GM19328 (cell line): ENCODE measurements at regions not wholly inside any gene's neighbourhood (a gene's known extent, or its start where the extent isn't known, plus 50 kb on each side); places are given as distances from the start of the nearest gene placed in this dataset.

Experiments used
- ATAC-seq: cut with Tn5 transposase; IDR thresholded peaks from one replicate; pipeline ENCODE4 v1.9.1; 2021; ENCODE audit warnings: mild to moderate bottlenecking, moderate library complexity; ENCODE audit not compliant: unreplicated experiment

- no peak for ATAC-seq
These were observed 325.6 kb upstream of the TNP1 start for GRCh38 chr2:217185265-217185995.

- no peak for ATAC-seq
These were observed 324.4 kb upstream of the TNP1 start for GRCh38 chr2:217184242-217184641.

- ATAC-seq, result no peak
These were observed 323.6 kb upstream of the TNP1 start for GRCh38 chr2:217183471-217183870.

- ATAC-seq, result no peak
These were observed 323.1 kb upstream of the TNP1 start for GRCh38 chr2:217182926-217183325.

- no peak for ATAC-seq
These were observed 321.6 kb upstream of the TNP1 start for GRCh38 chr2:217181512-217181911.

GRCh38 chr2:217179854-217180253, 320.0 kb upstream of the TNP1 start:
- ATAC-seq, result no peak

- ATAC-seq, result no peak
These were observed 318.5 kb upstream of the TNP1 start for GRCh38 chr2:217178341-217178740.

- ATAC-seq, result no peak
These were observed 317.9 kb upstream of the TNP1 start for GRCh38 chr2:217177720-217178119.

GRCh38 chr2:217171874-217172273, 312.0 kb upstream of the TNP1 start:
- ATAC-seq, result no peak

- ATAC-seq, result no peak
These were observed 308.6 kb upstream of the TNP1 start for GRCh38 chr2:217168496-217168895.

GRCh38 chr2:217167531-217167930, 307.7 kb upstream of the TNP1 start:
- ATAC-seq, result no peak

- no peak for ATAC-seq
These were observed 306.5 kb upstream of the TNP1 start for GRCh38 chr2:217166241-217166850.

GRCh38 chr2:217165547-217165946, 305.7 kb upstream of the TNP1 start:
- ATAC-seq, result no peak

GRCh38 chr2:217163987-217164386, 304.1 kb upstream of the TNP1 start:
- ATAC-seq, result no peak

GRCh38 chr2:217162533-217162932, 302.7 kb upstream of the TNP1 start:
- no peak for ATAC-seq

GRCh38 chr2:217160978-217161973, 301.4 kb upstream of the TNP1 start:
- ATAC-seq, result no peak

- ATAC-seq, result no peak
These were observed 300.4 kb upstream of the TNP1 start for GRCh38 chr2:217160103-217160743.

GRCh38 chr2:217158928-217159327, 299.1 kb upstream of the TNP1 start:
- no peak for ATAC-seq

GRCh38 chr2:217157581-217157980, 297.7 kb upstream of the TNP1 start:
- no peak for ATAC-seq

GRCh38 chr2:217156801-217157200, 296.9 kb upstream of the TNP1 start:
- no peak for ATAC-seq

- no peak for ATAC-seq
These were observed 295.1 kb upstream of the TNP1 start for GRCh38 chr2:217154923-217155322.
